GM12892 (cell line): ENCODE measurements at regions not wholly inside any gene's neighbourhood (a gene's known extent, or its start where the extent isn't known, plus 50 kb on each side); places are given as distances from the start of the nearest gene placed in this dataset.

Source experiments
- POLR2A ChIP-seq: IDR thresholded peaks from 2 replicates; pipeline ENCODE4 v1.6.1; 2011; ENCODE audit warnings: low read depth, low read length, control low read depth
- POLR2AphosphoS5 ChIP-seq: IDR thresholded peaks from 2 replicates; pipeline ENCODE4 v1.6.1; 2011; ENCODE audit warnings: low read depth, low read length, control low read depth
- TAF1 ChIP-seq: IDR thresholded peaks from 2 replicates; pipeline ENCODE4 v1.6.1; 2011; ENCODE audit warnings: low read depth, mild to moderate bottlenecking, control low read depth, low read length, borderline replicate concordance

GRCh38 chr10:31095677-31096560 lies 64.3 kb upstream of the ZNF438 start:
- TF ChIP-seq POLR2A (no peak), POLR2AphosphoS5 (no peak), TAF1 (no peak)
